ENCODE measurements at regions not wholly inside any gene's neighbourhood (a gene's known extent, or its start where the extent isn't known, plus 50 kb on each side); places are given as distances from the start of the nearest gene placed in this dataset.

DNA sequence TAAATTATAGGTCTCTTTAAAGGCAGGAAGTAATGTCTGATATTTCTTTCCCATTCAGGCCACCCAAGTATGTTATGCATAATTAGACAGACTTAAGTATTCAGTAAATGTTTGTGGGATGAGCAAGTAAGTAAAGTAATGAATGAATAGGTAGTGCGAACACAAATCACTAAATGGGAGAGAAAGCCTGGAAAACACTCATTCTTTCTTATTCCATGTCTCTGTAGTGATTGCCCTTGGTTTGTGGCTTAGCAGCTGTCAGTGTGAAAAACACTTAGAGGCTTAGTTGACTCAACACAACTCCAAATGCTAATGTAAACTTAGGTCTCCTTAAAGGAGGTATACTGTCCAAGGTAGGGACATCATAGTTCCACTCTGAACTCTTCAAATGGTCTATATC, 182.5 kb downstream of the ZC3H11B start:
- TF ChIP-seq, protein P1, sequence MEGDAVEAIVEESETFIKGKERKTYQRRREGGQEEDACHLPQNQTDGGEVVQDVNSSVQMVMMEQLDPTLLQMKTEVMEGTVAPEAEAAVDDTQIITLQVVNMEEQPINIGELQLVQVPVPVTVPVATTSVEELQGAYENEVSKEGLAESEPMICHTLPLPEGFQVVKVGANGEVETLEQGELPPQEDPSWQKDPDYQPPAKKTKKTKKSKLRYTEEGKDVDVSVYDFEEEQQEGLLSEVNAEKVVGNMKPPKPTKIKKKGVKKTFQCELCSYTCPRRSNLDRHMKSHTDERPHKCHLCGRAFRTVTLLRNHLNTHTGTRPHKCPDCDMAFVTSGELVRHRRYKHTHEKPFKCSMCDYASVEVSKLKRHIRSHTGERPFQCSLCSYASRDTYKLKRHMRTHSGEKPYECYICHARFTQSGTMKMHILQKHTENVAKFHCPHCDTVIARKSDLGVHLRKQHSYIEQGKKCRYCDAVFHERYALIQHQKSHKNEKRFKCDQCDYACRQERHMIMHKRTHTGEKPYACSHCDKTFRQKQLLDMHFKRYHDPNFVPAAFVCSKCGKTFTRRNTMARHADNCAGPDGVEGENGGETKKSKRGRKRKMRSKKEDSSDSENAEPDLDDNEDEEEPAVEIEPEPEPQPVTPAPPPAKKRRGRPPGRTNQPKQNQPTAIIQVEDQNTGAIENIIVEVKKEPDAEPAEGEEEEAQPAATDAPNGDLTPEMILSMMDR (IDR thresholded peaks at IDR 0.05; ENCODE audit: low read depth, low read length, missing control alignments) = no peak
- H3K4me3 ChIP-seq (ENCODE audit: low read depth, low read length) = no peak overlapping the region
- DNase-seq (ENCODE audit: low read depth) = no peak

DNA sequence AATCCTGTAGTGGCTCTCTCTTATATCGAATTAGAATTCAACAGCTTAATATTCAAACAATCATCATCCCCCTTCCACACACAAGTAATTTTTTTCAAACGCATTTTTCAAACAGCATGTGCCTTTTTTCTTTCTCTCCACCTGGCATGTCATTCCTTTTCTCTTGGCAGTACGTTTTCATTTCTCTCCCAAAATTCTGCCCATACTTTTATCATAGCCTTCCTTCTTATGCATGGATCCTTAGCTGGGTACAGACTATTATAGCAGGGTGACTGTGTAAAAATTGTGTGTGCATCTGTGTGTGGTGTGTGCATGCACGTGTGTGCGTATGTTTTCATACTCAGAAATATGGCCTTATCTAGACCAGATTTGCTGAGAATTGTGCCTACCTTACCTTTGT, 184.3 kb downstream of the ZC3H11B start:
- no peak overlapping the region for H3K4me3 ChIP-seq (ENCODE audit: low read depth, low read length)
- no peak for DNase-seq (ENCODE audit: low read depth)
- TF ChIP-seq, protein P1 (IDR thresholded peaks at IDR 0.05; ENCODE audit: low read depth, low read length, missing control alignments) = no peak

DNA sequence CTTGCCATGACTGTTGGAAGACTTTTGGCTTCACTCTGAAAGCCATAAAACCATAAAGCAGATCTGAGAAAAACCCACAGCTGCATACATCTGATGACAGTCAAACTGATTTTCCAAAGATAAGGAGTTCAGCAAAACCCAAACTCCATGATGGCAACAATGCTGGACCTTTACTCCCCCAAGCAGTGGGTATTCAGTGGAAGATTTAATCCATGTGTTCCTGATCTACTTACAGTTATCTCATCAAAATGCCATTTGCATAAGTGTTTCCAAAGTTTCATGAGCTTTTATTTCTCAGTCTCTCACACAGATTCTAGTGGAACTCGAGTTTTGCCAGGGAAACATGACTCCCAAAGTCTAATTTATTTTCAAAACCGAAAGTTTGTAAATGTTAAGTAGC, 184.9 kb downstream of the ZC3H11B start:
- no peak for DNase-seq (ENCODE audit: low read depth)
- TF ChIP-seq, protein P1 (IDR thresholded peaks at IDR 0.05; ENCODE audit: low read depth, low read length, missing control alignments) = no peak
- H3K4me3 ChIP-seq (ENCODE audit: low read depth, low read length) = no peak overlapping the region

DNA sequence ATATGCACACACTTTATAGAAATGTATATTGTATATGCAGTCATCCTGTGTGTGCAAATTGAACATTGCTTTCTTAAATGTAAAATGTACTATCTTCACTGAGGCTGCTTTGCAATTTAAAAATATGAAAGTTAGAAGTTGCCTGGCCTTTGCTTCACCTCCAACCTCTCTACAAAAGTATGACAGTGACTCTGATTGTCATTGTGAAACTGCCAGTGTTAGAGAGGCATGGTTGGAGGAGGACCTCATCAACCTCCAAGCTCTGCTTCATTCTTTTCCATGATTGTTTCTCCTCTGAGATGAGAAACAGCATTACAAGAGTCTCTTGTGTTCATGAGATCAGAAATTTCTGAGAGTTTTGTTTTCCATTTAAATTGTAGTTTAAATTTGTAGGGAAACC, 185.5 kb downstream of the ZC3H11B start:
- DNase-seq (ENCODE audit: low read depth) = no peak
- TF ChIP-seq, protein P1 (IDR thresholded peaks at IDR 0.05; ENCODE audit: low read depth, low read length, missing control alignments) = no peak
- no peak overlapping the region for H3K4me3 ChIP-seq (ENCODE audit: low read depth, low read length)

DNA sequence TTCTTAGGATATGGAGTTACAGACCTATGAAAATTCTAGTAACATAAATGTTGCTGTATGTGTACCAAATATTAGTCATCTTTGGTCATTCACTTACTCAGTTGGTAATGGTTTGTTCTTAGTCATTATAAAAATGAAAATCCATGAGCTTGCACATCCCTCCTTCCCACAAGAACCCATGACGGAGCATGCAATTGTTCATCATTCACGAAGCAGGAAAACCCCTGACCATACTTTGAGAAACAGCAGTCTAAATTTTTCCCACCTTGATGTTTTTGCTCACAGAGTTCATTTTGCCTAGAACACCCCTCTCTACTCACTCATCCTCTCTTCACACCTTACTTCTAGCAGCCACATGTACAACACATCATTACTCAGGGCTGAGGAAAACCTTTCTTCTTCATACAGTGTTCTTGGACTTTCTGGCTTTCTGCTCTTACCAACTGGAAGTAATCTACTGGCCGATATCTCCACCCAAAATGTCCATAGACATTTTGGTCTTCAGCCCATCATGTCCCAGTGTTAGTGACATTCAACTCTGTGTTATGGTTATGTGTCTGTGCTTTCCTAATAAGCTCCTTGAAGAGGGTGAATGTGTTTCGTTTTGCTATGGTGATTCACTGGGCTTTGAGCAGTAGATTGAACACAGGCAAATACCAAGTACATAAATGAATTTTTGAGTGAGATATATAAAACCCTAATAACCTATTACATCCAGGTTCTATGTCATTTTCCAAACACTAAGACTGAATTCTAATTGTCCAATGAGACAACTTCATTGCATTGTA, 189.9 kb downstream of the ZC3H11B start:
- no peak overlapping the region for H3K4me3 ChIP-seq (ENCODE audit: low read depth, low read length)
- TF ChIP-seq, protein P1 (IDR thresholded peaks at IDR 0.05; ENCODE audit: low read depth, low read length, missing control alignments) = no peak
- no peak for DNase-seq (ENCODE audit: low read depth)

DNA sequence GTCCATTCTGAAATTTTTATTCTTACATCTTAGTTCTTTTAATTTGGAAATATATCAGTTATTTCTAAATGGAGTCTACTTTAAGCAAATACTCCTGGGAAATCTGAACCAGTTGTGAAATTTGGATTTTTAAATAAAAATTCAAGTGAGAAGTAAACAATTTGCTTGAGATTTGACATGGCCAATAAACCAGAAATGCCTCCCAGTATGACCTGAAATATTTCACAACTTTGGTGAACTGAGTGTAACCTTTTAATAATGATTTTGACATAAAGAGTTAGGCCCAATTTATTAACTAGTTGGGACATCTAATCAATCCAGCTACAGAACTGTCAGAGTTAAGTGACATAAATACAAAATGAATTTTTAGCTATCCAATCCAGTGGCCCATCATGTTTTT, 192.0 kb downstream of the ZC3H11B start:
- no peak overlapping the region for H3K4me3 ChIP-seq (ENCODE audit: low read depth, low read length)
- DNase-seq (ENCODE audit: low read depth) = no peak
- TF ChIP-seq, protein P1 (IDR thresholded peaks at IDR 0.05; ENCODE audit: low read depth, low read length, missing control alignments) = no peak

DNA sequence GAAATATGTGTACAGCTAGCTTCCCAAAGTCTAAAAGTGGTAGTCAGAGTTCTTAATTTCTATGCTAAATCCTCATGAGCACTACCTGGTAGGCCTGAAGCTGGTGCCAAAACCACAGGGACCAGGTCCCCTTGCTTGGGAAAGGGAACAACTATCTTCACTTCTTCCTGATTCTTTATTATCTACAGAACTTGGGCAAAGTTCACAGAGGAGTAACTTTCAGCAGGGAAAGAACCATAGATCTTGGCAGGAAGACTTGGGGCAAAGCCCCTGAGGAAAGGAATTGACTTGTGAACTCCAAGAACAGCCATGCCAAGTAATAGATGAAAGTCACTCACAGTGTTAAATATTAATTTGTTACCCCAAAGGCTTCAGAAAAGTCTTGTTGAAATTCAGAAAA, 193.0 kb downstream of the ZC3H11B start:
- no peak for DNase-seq (ENCODE audit: low read depth)
- TF ChIP-seq, protein P1 (IDR thresholded peaks at IDR 0.05; ENCODE audit: low read depth, low read length, missing control alignments) = no peak
- H3K4me3 ChIP-seq (ENCODE audit: low read depth, low read length) = no peak overlapping the region
